22Rv1 (cell line): ENCODE measurements at regions not wholly inside any gene's neighbourhood (a gene's known extent, or its start where the extent isn't known, plus 50 kb on each side); places are given as distances from the start of the nearest gene placed in this dataset.

Source experiments
- H3K27ac ChIP-seq: fragments of 450-650 bp; 2 replicates; pipeline ENCODE4 v1.5.1; 2017
- CTCF ChIP-seq: fragments of 450-650 bp; IDR thresholded peaks from 2 replicates; pipeline ENCODE4 v1.5.1; 2017; ENCODE audit warnings: mild to moderate bottlenecking
- ZFX ChIP-seq: fragments of 450-650 bp; IDR thresholded peaks from 2 replicates; pipeline ENCODE4 v1.6.1; 2017; ENCODE audit warnings: antibody characterized with exemption, borderline replicate concordance

GRCh38 chr7:12117170-12117569 lies 93.9 kb upstream of the TMEM106B start:
- TF ChIP-seq ZFX (no peak), CTCF (no peak)
- H3K27ac ChIP-seq, result no peak overlapping the region

- no peak overlapping the region for H3K27ac ChIP-seq
- TF ChIP-seq ZFX (no peak), CTCF (no peak)
Measured at GRCh38 chr7:12119620-12120303, 91.3 kb upstream of the TMEM106B start.

- TF ChIP-seq ZFX (no peak), CTCF (no peak)
- no peak overlapping the region for H3K27ac ChIP-seq
Measured at GRCh38 chr7:12120632-12121031, 90.5 kb upstream of the TMEM106B start.

GRCh38 chr7:12123172-12123571 lies 87.9 kb upstream of the TMEM106B start:
- H3K27ac ChIP-seq, result no peak overlapping the region
- TF ChIP-seq CTCF (no peak), ZFX (no peak)

- no peak overlapping the region for H3K27ac ChIP-seq
- TF ChIP-seq ZFX, result no peak
Measured at GRCh38 chr7:12124028-12124427, 87.1 kb upstream of the TMEM106B start.

GRCh38 chr7:12127455-12127854 lies 83.6 kb upstream of the TMEM106B start:
- TF ChIP-seq CTCF (no peak), ZFX (no peak)
- no peak overlapping the region for H3K27ac ChIP-seq

GRCh38 chr7:12130609-12131008 lies 80.5 kb upstream of the TMEM106B start:
- TF ChIP-seq CTCF, result no peak
- TF ChIP-seq ZFX, result no peak
- no peak overlapping the region for H3K27ac ChIP-seq

- H3K27ac ChIP-seq, result no peak overlapping the region
- TF ChIP-seq CTCF (no peak), ZFX (no peak)
Measured at GRCh38 chr7:12131122-12131521, 80.0 kb upstream of the TMEM106B start.
